ENCODE measurements at regions not wholly inside any gene's neighbourhood (a gene's known extent, or its start where the extent isn't known, plus 50 kb on each side); places are given as distances from the start of the nearest gene placed in this dataset.

- TF ChIP-seq EP300 (IDR thresholded peaks at IDR 0.05): no peak
- TF ChIP-seq POLR2A (IDR thresholded peaks at IDR 0.05): no peak
Observed at GRCh38 chr6:133743621-133744020, 145.3 kb upstream of the TCF21 start.

Measured in sigmoid colon (tissue), 4 donors.